DND-41 (cell line): ENCODE measurements at regions not wholly inside any gene's neighbourhood (a gene's known extent, or its start where the extent isn't known, plus 50 kb on each side); places are given as distances from the start of the nearest gene placed in this dataset.
"Not testable (repeated sequence)": the region's sequence is repeated elsewhere in the genome, so short reads cannot be mapped to it uniquely, and the experiment has no call there.

Experiments
- ATAC-seq: fragments of 200-7000 bp; cut with Tn5 transposase; 3 replicates; pipeline ENCODE4 v1.9.1; 2021; ENCODE audit warnings: low read depth; ENCODE audit not compliant: insufficient read depth
- DNase-seq: peaks from one replicate; pipeline ENCODE4 v3.0.0-alpha.2; 2020
- H2AFZ ChIP-seq: 2 replicates; pipeline ENCODE4 v1.6.0; 2012; ENCODE audit warnings: low read depth, low read length
- H3K27ac ChIP-seq: 2 replicates; pipeline ENCODE4 v1.5.1; 2012; ENCODE audit warnings: low read length, inconsistent platforms
- H3K27me3 ChIP-seq: fragments of 200-600 bp; sonication (generic); 2 replicates; pipeline ENCODE4 v1.6.0; 2012; ENCODE audit warnings: low read length, mild to moderate bottlenecking, inconsistent platforms; ENCODE audit not compliant: insufficient read depth, poor library complexity
- H3K36me3 ChIP-seq: 2 replicates; pipeline ENCODE4 v1.5.1; 2012; ENCODE audit warnings: low read length, inconsistent platforms; ENCODE audit not compliant: insufficient read depth
- H3K4me1 ChIP-seq: 2 replicates; pipeline ENCODE4 v1.5.1; 2012; ENCODE audit warnings: mild to moderate bottlenecking, low read length; ENCODE audit not compliant: insufficient read depth
- H3K4me2 ChIP-seq: 2 replicates; pipeline ENCODE4 v1.6.0; 2012; ENCODE audit warnings: mild to moderate bottlenecking, moderate library complexity, low read length, inconsistent platforms; ENCODE audit not compliant: insufficient read depth
- H3K4me3 ChIP-seq, 2 experiments: fragments of 200-600 bp in 1 of 2; shearing (Covaris generic) in 1 of 2; 2 replicates each; pipeline ENCODE4 v1.5.1; 2012 to 2016; ENCODE audit warnings: inconsistent platforms in 2 of 2, low read length in 2 of 2, mild to moderate bottlenecking in 2 of 2, low read depth in 1 of 2, moderate library complexity in 1 of 2
- H3K79me2 ChIP-seq: 2 replicates; pipeline ENCODE4 v1.6.0; 2012; ENCODE audit warnings: low read length, inconsistent platforms; ENCODE audit not compliant: insufficient read depth
- H3K9ac ChIP-seq: 2 replicates; pipeline ENCODE4 v1.6.0; 2012; ENCODE audit warnings: low read depth, mild to moderate bottlenecking, inconsistent platforms, low read length, moderate library complexity
- H3K9me3 ChIP-seq: 2 replicates; pipeline ENCODE4 v1.5.1; 2012; ENCODE audit warnings: low read length, moderate library complexity, mild to moderate bottlenecking, inconsistent platforms; ENCODE audit not compliant: insufficient read depth, severe bottlenecking
- H4K20me1 ChIP-seq: 2 replicates; pipeline ENCODE4 v1.6.0; 2012; ENCODE audit warnings: low read length; ENCODE audit not compliant: insufficient read depth
- CTCF ChIP-seq: IDR thresholded peaks from 2 replicates; pipeline ENCODE4 v1.5.1; 2012; ENCODE audit warnings: borderline replicate concordance, low read length, moderate library complexity, mild to moderate bottlenecking; ENCODE audit not compliant: poor library complexity, severe bottlenecking; ENCODE audit errors: extremely low read depth
- EZH2 ChIP-seq: IDR thresholded peaks from 3 replicates; pipeline ENCODE4 v1.6.1; 2012; ENCODE audit warnings: borderline replicate concordance, low read depth, mild to moderate bottlenecking, moderate library complexity, low read length, inconsistent platforms; ENCODE audit not compliant: severe bottlenecking

GRCh38 chr20:40968816-40969562, 59.6 kb upstream of the TOP1 start:
- not testable (repeated sequence) for H3K27me3 ChIP-seq, H3K9me3 ChIP-seq, H3K27ac ChIP-seq, H3K79me2 ChIP-seq, H4K20me1 ChIP-seq, H3K36me3 ChIP-seq, H3K4me1 ChIP-seq
- Histone ChIP-seq H3K9ac (peak overlapping the region; percentile 33), H3K4me2 (peak overlapping the region; percentile 85), H2AFZ (peak overlapping the region; percentile 73), H3K4me3 (peak overlapping the region in 1 of 2 experiments; percentile 55; a peak in 2 of 4 replicates)
- DNase-seq, result peak; percentile 87
- peak; percentile 52 for TF ChIP-seq EZH2
- TF ChIP-seq CTCF, result peak; percentile 100
- peak; percentile 97 for ATAC-seq

GRCh38 chr20:40970218-40970617, 58.4 kb upstream of the TOP1 start:
- TF ChIP-seq CTCF (no peak), EZH2 (no peak)
- Histone ChIP-seq H3K4me2 (no peak overlapping the region), H3K9ac (no peak overlapping the region), H3K27ac (no peak overlapping the region), H2AFZ (no peak overlapping the region), H3K79me2 (no peaks in the 10 kb centered on the region), H3K9me3 (no peaks in the 10 kb centered on the region), H3K4me3 (no peak overlapping the region), H4K20me1 (no peaks in the 10 kb centered on the region), H3K4me1 (peaks cover 8% of the 10 kb centered on the region), H3K36me3 (no peaks in the 10 kb centered on the region), H3K27me3 (peaks cover 10% of the 10 kb centered on the region)
- DNase-seq (no peak), ATAC-seq (no peak)

GRCh38 chr20:40977218-40977617, 51.4 kb upstream of the TOP1 start:
- DNase-seq, result no peak
- ATAC-seq, result no peak
- H4K20me1 ChIP-seq, result no peaks in the 10 kb centered on the region
- no peak overlapping the region for H2AFZ ChIP-seq
- H3K4me2 ChIP-seq, result no peak overlapping the region
- no peaks in the 10 kb centered on the region for H3K27me3 ChIP-seq
- no peaks in the 10 kb centered on the region for H3K79me2 ChIP-seq
- H3K36me3 ChIP-seq, result no peaks in the 10 kb centered on the region
- no peak overlapping the region for H3K9ac ChIP-seq
- no peak for TF ChIP-seq CTCF
- TF ChIP-seq EZH2, result no peak
- H3K27ac ChIP-seq, result no peak overlapping the region
- no peaks in the 10 kb centered on the region for H3K4me1 ChIP-seq
- H3K4me3 ChIP-seq, result no peak overlapping the region
- peaks cover 19% of the 10 kb centered on the region for H3K9me3 ChIP-seq

GRCh38 chr20:40978761-40979160, 49.9 kb upstream of the TOP1 start:
- H3K27me3 ChIP-seq, result no peaks in the 10 kb centered on the region
- H3K4me1 ChIP-seq, result no peaks in the 10 kb centered on the region
- no peak for DNase-seq
- H3K27ac ChIP-seq, result no peak overlapping the region
- ATAC-seq, result no peak
- no peak overlapping the region for H3K9ac ChIP-seq
- H3K4me3 ChIP-seq, result no peak overlapping the region
- H4K20me1 ChIP-seq, result no peaks in the 10 kb centered on the region
- H3K79me2 ChIP-seq, result no peaks in the 10 kb centered on the region
- TF ChIP-seq EZH2, result no peak
- no peak overlapping the region for H2AFZ ChIP-seq
- H3K9me3 ChIP-seq, result peaks cover 19% of the 10 kb centered on the region
- no peaks in the 10 kb centered on the region for H3K36me3 ChIP-seq
- H3K4me2 ChIP-seq, result no peak overlapping the region
